Muscle layer of colon (tissue), 2 donors: ENCODE measurements at regions not wholly inside any gene's neighbourhood (a gene's known extent, or its start where the extent isn't known, plus 50 kb on each side); places are given as distances from the start of the nearest gene placed in this dataset.

Source experiments
- H3K27ac ChIP-seq: one replicate; pipeline ENCODE4 v1.7.0; 2013; ENCODE audit warnings: low read depth, mild to moderate bottlenecking, low read length, moderate library complexity
- H3K27me3 ChIP-seq, 2 donors: one replicate each; pipeline ENCODE4 v1.7.0; 2013; ENCODE audit warnings: low read length in 2 of 2, mild to moderate bottlenecking in 2 of 2; ENCODE audit not compliant: insufficient read depth in 2 of 2, control insufficient read depth in 1 of 2
- H3K36me3 ChIP-seq: one replicate; pipeline ENCODE4 v1.7.0; 2013; ENCODE audit warnings: mild to moderate bottlenecking, low read length; ENCODE audit not compliant: insufficient read depth
- H3K4me1 ChIP-seq: one replicate; pipeline ENCODE4 v1.7.0; 2013; ENCODE audit warnings: mild to moderate bottlenecking, low read length; ENCODE audit not compliant: insufficient read depth
- H3K4me3 ChIP-seq, 2 donors: one replicate each; pipeline ENCODE4 v1.7.0; 2013; ENCODE audit warnings: low read length in 2 of 2, low read depth in 1 of 2, mild to moderate bottlenecking in 1 of 2, moderate library complexity in 1 of 2
- H3K9ac ChIP-seq: one replicate; pipeline ENCODE4 v1.7.0; 2013; ENCODE audit warnings: low read length
- H3K9me3 ChIP-seq: one replicate; pipeline ENCODE4 v1.7.0; 2013; ENCODE audit warnings: mild to moderate bottlenecking, low read length
- donor health status: abdominal sarcoma.
- donor health status: Adenocarcinoma of cecum.

DNA sequence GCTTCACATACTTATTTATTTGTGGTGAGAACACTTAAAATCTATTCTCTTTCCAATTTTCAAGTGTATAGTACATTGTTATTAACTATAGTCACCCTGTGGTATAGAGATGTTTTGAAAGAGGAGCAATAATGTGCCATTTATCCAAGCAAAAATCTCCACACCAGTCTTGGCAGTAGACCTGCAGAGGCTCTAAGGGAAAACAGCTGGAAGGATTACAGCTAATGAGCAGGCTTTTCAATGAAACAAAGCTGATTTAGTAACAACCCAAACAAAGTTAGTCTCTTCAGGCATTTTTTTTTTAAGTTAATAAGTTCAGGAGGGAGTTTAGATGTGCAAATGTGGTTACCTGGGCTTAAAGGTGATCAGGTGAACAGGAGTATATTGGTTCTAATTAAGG is 101.9 kb downstream of the EVX1 start:
- Histone ChIP-seq H3K9me3 (no peaks in the 10 kb centered on the region), H3K4me3 (no peak overlapping the region), H3K36me3 (no peaks in the 10 kb centered on the region), H3K27ac (no peak overlapping the region), H3K9ac (no peak overlapping the region), H3K4me1 (peaks cover 4% of the 10 kb centered on the region), H3K27me3 (no peaks in the 10 kb centered on the region)

DNA sequence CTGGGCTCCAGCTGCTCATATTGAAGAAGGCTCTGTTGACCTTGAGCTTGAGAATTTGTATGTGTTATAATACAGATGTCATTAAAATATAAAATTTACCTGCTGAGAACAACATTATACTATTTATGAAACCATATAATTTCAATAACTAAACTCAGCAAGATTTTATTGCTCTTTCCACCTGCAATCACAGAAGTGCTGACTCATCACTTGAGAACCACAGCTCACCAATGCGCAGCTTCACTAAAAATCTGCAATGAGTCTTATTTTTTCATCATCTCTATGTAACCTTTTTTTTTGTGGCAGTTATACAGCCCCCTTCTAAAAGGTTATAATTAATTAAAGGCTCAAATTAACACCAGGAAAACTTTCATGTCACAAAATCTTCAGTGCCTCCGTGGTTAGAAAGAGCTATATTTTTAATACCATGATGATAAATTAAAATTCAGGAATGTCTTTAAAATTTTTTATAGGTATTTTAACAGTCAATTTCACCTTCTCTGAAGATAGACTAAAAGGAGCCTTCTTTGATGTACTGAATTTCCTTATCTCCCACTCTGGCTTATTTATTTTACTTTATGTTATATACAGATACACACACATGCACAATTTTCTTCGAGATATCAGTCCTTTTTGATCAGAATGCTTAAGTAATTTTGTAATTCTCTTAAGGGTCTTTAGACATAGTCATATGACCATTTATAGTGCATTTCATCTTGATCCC is 102.7 kb downstream of the EVX1 start:
- no peaks in the 10 kb centered on the region for H3K9me3 ChIP-seq
- H3K9ac ChIP-seq, result no peak overlapping the region
- no peak overlapping the region for H3K27ac ChIP-seq
- no peaks in the 10 kb centered on the region for H3K27me3 ChIP-seq
- peaks cover 4% of the 10 kb centered on the region for H3K4me1 ChIP-seq
- H3K4me3 ChIP-seq, result no peak overlapping the region
- no peaks in the 10 kb centered on the region for H3K36me3 ChIP-seq

DNA sequence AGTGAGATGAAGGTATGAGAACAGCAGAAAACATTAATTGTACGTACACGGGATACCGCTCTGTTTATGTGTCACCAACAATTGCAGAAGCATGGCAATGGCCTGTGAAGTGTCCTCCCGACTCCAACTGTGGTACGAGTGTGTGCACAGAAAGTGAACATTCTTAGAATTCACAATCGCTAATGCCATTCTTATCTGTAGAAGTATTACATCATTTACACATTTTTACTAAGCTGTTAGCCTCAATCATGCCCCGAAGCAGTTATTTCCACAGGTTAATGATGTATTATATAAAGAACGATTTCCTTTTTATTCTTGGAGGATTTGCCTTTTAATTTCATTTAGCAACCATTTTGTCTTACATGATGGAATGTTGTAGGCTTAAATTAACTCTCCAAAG is 103.4 kb downstream of the EVX1 start:
- no peaks in the 10 kb centered on the region for H3K36me3 ChIP-seq
- no peak overlapping the region for H3K27ac ChIP-seq
- no peaks in the 10 kb centered on the region for H3K9me3 ChIP-seq
- H3K9ac ChIP-seq, result no peak overlapping the region
- H3K27me3 ChIP-seq, result no peaks in the 10 kb centered on the region
- H3K4me1 ChIP-seq, result peaks cover 4% of the 10 kb centered on the region
- no peak overlapping the region for H3K4me3 ChIP-seq

DNA sequence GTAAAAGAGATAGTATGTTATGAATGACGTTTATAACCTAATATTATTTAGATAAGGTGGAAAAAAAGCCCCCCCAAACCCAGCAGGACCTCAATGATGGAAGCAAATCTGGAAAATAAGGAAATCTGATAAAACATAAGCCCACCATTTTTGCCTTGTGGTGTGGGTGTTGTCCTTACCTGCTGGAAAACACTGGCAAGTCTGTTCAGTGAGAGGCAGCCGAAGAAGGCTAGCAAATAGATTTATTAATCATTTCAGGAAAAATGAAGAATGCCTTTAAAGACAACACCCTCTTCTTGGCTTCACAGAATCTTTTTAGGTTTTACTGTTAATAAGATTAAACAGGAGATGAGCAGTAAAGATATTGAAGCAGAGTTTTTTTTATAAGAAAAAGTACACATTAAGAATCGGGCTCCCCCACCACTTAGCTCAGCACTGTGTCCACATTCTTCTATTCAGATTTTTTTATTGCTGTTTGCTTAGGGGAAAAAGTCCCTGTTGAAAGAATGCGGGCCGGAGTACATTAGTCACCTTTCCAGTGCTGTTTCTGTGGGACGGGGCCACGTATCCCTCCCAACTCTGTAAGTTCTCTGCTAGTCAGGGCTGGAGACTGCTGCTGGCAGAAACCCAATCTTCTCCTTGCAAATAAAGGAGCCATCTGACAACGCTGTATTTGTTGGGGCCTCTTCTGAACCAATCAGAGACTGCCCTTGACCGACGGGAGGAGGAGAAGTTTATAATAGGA is 104.1 kb downstream of the EVX1 start:
- Histone ChIP-seq H3K4me3 (peak overlapping the region in 1 of 2 donors; percentile 20), H3K36me3 (no peaks in the 10 kb centered on the region), H3K27me3 (no peaks in the 10 kb centered on the region), H3K27ac (no peak overlapping the region), H3K9me3 (no peaks in the 10 kb centered on the region), H3K9ac (peak overlapping the region; percentile 2), H3K4me1 (peaks cover 4% of the 10 kb centered on the region)

DNA sequence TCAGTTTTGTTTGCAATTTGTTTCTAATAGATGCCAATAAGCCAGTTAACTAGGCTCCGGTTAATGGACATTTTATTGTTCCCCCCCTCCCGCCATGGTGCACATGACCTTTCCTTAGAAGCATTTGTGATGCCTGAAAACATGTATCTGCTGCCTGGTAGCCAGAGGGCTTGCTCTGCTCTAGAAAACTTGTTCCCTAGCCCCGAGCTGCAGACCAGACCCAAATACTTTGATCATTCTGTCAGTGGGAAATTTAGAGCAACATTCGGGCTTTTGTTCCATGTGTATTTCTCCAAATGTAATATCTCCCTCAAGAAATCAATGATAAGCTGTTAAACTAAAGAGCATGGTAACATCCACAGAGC is 104.7 kb downstream of the EVX1 start:
- Histone ChIP-seq H3K4me3 (peak overlapping the region in 1 of 2 donors; percentile 20), H3K9ac (no peak overlapping the region)

DNA sequence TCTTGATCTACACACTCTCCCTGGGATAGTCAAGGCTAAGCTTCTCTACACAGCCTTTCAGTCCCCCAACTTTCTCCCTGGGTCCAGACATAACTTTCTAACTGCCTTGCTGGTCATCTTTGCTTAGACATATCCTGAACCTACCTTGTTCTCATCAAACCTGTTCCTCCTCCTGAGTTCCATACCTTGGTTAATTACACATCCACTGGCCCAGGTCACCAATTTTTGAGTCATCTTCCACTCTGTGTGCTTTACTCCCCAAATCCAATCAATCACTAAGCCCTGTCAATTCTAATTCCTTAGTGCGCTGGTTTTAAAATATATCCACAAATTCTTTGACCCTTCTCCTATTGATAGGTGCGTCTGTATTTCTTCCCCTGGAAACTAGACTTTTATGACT is 107.0 kb downstream of the EVX1 start:
- no peaks in the 10 kb centered on the region for H3K36me3 ChIP-seq
- H3K4me1 ChIP-seq, result peaks cover 4% of the 10 kb centered on the region
- no peaks in the 10 kb centered on the region for H3K27me3 ChIP-seq
- no peak overlapping the region for H3K9ac ChIP-seq
- H3K9me3 ChIP-seq, result no peaks in the 10 kb centered on the region
- no peak overlapping the region for H3K27ac ChIP-seq
- no peak overlapping the region for H3K4me3 ChIP-seq

More for the DNA sequence above, 104.7 kb downstream of the EVX1 start:
- Histone ChIP-seq H3K9me3 (no peaks in the 10 kb centered on the region), H3K27ac (no peak overlapping the region), H3K4me1 (peaks cover 4% of the 10 kb centered on the region), H3K36me3 (no peaks in the 10 kb centered on the region), H3K27me3 (no peaks in the 10 kb centered on the region)

DNA sequence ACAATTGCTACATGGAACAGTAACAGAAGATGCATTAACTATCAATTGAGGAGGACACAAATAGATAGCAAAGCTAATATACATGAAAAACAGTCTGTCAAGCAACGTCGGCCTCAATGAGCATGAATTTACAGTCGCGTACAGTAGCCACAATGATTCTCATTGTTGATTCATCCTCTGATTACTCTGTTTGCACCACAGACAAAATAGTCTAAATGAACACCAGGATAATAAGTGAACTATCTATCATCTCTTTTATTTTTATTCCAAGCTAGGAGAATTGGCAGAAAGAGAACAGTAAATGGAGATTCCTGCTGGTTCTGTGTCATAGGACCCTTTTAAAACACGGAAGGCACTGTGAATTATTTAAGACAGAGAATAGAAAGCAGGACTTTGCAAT is 108.5 kb downstream of the EVX1 start:
- H3K27ac ChIP-seq, result no peak overlapping the region
- H3K9ac ChIP-seq, result no peak overlapping the region
- H3K27me3 ChIP-seq, result no peaks in the 10 kb centered on the region
- no peak overlapping the region for H3K4me3 ChIP-seq
- peaks cover 4% of the 10 kb centered on the region for H3K4me1 ChIP-seq
- H3K36me3 ChIP-seq, result no peaks in the 10 kb centered on the region
- H3K9me3 ChIP-seq, result no peaks in the 10 kb centered on the region

DNA sequence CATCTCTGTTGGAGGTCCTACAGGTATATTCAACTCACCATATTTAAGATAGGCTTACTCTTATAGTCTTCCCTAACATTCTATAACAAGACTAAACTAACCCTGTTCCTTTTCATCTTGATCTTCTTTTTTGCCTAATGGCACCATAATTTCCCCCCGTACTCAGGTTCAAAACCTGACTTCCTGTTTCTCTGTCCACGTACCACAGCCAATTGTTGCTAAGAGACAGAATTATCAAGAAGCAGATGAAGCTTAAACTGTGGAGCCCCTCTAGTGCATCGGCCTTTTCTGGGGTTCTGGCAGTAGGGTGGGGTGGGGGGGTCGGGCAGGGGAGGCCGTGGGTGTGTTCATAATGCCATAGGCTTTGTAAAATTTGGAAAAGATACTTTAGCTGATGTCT is 109.2 kb downstream of the EVX1 start:
- H3K36me3 ChIP-seq, result no peaks in the 10 kb centered on the region
- H3K9ac ChIP-seq, result no peak overlapping the region
- no peak overlapping the region for H3K4me3 ChIP-seq
- H3K9me3 ChIP-seq, result no peaks in the 10 kb centered on the region
- no peak overlapping the region for H3K27ac ChIP-seq
- no peaks in the 10 kb centered on the region for H3K4me1 ChIP-seq
- no peaks in the 10 kb centered on the region for H3K27me3 ChIP-seq

DNA sequence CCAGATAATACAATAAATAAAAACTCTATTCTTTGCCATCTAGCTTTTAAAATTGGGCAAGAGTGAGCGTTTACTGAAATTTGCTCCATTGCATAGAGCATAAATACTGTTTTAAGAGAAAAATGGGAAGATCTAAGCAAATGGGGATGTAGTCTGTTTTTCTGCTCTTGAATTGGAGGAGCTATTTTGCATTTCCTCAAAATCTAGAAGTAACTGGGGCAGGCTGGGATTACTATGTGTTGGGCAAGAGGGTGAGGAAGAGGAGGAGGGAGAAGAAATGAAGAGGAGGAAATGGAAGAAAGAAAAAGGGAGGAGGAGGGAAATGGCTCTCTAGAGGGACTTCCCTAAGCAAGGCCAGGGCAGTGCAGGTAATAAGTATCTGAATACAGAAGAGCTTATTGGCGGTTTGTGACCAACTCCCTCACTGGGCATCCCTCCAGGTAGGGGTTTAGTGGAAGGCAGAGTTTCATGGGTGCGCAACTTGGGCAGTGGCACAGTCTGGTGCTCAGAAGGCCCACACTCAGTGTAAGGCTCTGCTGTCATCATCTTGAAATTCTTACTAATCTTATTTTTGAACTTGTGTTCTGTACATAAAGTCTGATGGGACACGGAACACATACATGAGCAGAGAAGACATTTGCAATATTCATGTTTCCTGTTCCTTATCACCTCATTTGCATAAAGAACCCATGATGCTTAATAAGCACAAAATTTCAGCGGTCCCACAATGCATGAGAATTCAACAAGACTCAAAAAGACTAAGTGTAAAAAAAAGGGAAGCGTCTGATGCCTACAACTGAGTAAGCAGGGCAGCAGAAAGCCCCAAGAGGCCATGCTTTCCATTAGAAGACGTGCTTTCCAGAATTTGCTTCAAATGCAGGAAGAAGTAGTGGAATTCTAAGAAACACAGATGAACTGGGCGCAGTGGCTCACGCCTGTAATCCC is 116.9 kb downstream of the EVX1 start:
- Histone ChIP-seq H3K27me3 (no peaks in the 10 kb centered on the region), H3K36me3 (no peaks in the 10 kb centered on the region), H3K4me3 (no peak overlapping the region), H3K27ac (no peak overlapping the region), H3K9me3 (no peaks in the 10 kb centered on the region), H3K4me1 (peaks cover 5% of the 10 kb centered on the region), H3K9ac (no peak overlapping the region)

DNA sequence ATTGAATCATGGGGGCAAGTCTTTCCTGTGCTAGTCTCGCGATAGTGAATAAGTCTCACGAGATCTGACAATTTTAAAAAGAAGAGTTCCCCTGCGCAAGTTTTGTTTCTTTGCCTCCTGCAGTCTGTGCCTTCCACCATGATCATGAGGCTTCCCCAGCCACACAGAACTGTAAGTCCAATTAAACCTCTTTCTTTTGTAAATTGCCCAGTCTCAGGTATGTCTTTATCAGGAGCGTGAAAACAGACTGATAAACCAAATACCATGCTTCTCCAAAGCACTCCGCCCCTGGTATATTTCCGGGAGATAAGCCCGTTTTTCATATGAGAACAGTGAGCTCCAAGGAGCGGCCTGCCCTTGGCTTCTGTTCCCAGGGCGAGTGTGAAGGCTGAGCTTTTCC is 118.9 kb downstream of the EVX1 start:
- no peak overlapping the region for H3K9ac ChIP-seq
- H3K27me3 ChIP-seq, result no peaks in the 10 kb centered on the region
- no peak overlapping the region for H3K27ac ChIP-seq
- no peaks in the 10 kb centered on the region for H3K9me3 ChIP-seq
- H3K4me3 ChIP-seq, result no peak overlapping the region
- peaks cover 5% of the 10 kb centered on the region for H3K4me1 ChIP-seq
- no peaks in the 10 kb centered on the region for H3K36me3 ChIP-seq

DNA sequence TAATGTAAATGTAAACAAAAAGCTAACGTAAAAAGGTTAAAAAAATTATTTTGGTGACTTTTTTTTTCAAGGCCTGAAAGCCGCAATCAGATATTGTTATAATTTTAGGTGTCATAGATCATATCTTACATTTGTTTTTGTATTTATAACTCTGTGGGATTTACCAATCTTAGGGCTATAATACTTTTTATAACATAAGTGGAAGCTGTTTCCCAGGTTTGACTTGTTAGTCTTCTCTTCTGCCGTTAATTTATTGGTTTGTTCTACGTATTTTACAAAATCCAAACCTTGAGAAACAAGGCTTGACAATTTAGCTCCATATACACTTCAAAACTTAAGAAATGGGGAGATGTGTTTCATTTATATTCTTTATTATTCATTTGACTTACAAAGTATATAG is 119.4 kb downstream of the EVX1 start:
- Histone ChIP-seq H3K27ac (no peak overlapping the region), H3K4me3 (no peak overlapping the region), H3K9me3 (no peaks in the 10 kb centered on the region), H3K36me3 (no peaks in the 10 kb centered on the region), H3K27me3 (no peaks in the 10 kb centered on the region), H3K9ac (no peak overlapping the region), H3K4me1 (peaks cover 5% of the 10 kb centered on the region)
